ENCODE measurements at regions not wholly inside any gene's neighbourhood (a gene's known extent, or its start where the extent isn't known, plus 50 kb on each side); places are given as distances from the start of the nearest gene placed in this dataset.
A peak's percentile ranks its signal among the peaks of the same experiment; 100 is the strongest.
"Not testable (repeated sequence)": the region's sequence is repeated elsewhere in the genome, so short reads cannot be mapped to it uniquely, and the experiment has no call there.

DNA sequence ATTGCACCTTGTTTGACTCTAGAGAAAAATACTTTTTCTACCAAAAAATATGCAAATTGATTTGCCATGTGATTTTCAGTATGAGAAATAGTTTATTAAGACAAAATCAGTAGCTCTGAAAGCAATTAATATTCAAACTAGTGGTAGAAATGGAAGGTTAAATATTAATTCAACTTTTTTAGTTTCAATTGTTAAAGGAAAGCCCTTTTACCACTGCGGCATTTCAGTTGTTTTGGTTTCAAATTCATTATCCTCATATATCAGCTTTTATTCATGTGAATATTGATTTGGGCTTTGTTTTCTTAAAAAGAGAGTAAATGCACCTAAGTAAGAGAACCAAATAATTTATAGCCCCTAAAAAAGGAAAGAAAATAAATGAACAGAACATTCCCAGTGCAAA, 660.6 kb upstream of the CHD1 start:
- no peak for DNase-seq

DNA sequence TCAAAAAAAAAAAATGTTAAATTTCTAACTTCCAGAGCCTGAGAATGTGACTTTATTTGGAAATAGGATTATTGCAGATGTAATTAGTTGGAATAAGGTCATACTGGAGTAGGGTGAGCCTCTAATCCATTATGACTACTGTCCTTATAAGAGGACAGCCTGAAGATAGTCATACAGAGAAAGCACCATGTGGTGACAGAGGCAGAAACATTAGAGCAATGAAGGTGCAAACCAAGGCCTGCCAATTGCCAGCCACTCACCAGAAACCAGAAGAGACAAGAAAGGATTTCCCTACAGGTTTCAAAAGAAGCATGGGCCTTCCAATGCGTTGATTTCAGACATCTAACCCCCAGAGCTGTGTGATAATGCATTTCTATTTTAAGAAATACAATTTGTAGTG, 659.2 kb upstream of the CHD1 start:
- DNase-seq = no peak

DNA sequence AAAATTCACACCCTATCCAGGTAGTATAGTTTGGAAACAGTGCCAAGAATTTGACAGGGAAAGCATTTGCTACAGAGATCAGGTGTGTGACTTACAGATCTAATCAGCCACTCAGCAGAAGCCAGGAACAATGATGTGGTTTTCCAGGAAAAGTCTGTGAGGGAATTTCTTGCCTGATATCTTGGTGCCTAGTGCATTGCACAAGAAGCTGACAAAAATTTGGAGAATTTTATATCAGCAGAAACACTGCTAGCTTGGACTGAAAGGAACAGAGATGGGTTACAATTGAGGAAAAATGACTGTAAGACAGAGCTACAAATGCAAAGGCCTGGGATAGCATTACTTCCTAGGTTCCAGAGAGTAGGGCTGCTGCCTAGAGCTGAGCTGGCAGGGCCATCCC, 658.1 kb upstream of the CHD1 start:
- DNase-seq = no peak

DNA sequence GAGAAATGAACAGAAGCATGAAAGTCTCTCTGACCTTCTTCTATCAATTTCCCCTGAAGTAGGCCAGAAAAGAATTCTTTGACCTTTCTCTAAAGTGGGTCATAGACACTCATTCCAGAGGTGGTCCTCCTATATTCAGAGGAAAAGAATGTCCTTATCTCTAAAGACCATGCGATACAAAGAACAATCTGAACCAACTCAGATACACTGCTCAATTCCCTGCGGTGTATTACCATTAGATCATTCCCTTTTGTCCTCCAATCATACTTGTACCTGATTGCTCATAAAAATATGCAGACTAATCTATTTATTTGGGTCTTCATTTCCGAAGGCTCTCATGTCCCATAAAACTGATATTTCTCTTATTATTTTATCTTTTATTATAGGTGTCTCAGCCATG, 652.4 kb upstream of the CHD1 start:
- not testable (repeated sequence) for DNase-seq

DNA sequence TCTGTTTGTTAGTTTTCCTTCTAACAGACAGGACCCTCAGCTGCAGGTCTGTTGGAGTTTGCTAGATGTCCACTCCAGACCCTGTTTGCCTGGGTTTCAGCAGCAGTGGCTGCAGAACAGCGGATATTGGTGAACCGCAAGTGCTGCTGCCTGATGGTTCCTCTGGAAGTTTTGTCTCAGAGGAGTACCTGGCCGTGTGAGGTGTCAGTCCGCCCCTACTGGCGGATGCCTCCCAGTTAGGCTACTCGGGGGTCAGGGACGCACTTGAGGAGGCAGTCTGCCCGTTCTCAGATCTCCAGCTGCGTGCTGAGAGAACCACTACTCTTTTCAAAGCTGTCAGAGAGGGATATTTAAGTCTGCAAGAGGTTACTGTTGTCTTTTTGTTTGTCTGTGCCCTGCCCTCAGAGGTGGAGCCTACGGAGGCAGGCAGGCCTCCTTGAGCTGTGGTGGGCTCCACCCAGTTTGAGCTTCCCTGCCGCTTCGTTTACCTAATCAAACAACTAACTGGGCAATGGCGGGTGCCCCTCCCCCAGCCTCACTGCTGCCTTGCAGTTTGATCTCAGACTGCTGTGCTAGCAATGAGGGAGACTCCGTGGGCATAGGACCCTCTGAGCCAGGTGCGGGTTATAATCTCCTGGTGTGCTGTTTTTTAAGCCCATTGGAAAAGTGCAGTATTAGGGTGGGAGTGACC, 634.3 kb upstream of the CHD1 start:
- DNase-seq = not testable (repeated sequence)

DNA sequence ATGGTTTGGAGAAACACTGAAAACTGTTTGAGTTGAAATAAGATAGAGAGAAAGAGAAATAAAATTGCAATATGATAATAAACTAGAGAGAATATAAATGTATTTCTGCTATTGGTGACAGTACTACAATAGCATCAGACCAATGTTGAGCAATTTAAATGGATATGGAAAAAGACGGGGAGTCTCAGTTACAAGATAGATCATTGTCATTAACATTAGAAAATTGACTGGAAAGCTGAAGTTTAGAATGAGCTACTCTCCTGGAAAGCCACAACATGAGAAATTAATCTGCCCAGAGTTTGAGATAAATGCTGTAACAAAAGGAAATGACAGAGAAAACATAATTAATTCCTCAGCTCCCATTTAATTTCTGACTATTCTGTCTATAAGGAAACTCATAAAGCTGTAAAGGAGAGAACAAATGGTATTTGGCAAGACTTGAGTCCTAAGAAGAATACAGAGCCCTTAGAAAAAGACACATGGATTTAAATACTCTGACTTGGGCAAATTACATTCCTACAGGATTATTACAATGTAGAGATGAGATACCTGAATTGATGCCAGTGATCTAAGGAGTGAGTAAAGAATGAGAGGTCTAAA, 624.5 kb upstream of the CHD1 start:
- no peak for DNase-seq

DNA sequence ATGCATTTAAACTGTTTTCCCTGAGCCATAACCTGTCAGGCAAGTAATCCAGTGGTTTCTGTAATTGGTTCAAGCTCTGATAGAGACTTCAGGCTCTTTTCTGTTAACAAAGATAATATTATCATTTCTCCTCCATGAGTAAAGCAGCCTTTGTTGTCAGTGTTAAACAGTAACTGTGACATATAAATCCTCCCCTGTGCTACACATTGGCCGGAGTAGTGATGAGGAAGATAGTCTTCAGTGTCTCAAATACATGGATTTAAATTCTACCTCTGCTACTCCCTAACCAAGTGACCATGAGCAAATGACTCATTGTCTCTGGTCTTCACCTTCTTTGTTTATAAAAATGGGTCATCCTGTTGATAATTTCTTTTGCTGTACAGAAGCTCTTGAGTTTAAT, 615.5 kb upstream of the CHD1 start:
- DNase-seq = no peak

DNA sequence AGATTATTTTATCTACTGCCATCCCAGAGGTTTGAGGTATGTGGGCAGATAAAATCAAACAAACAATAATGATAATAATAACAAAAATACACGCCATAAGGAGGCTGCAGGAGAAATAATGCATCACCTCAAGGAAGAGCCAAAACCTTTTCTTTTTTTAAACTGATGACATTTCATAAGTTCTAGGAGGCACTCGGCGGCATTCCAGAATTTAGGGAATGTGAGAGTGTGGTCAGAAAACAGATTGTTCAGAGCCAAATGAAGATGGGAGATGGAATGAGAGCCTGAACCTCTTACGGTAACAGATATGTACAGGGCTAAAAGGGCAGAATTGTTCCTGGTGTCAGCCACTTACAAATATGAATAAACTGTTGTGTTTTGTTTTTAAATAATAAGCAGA, 615.0 kb upstream of the CHD1 start:
- DNase-seq = no peak

DNA sequence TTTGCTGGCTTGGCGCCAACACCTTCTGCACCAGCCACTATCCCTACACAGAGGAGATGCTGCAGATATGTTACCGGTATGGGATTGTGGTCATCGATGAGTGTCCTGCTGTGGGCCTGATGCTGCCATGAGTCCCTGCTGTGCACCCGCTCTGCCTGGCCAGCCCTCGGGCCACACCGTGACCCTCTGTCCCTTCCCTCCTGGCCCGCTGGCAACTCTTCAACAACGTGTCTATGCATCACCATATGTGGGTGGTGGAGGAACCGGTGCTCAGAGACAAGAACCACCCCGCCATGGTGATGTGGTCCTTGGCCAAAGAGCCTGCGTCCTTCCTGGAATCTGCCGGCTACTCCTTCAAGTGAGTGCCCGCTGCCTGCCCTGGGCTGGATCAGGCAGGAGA, 605.4 kb upstream of the CHD1 start:
- DNase-seq = not testable (repeated sequence)

DNA sequence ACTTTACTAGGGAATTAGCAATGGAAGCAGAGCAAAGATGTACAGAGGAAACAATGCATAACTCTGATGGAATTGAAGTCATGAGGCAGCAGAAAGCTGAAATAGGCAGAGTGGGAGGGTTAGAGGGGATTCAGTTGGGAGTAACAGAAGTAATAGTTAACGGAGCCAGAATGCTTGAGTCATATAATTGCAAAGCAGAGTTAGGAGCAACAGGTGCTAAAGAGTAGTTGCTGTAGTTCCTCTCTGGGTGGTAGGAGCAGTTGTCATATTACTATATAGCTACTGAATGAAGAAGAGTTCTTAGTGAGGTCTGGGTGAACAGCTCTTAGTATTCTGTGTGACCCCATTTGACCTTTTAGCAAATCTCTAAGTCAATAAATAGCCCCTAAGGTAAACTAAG, 592.9 kb upstream of the CHD1 start:
- DNase-seq = not testable (repeated sequence)

DNA sequence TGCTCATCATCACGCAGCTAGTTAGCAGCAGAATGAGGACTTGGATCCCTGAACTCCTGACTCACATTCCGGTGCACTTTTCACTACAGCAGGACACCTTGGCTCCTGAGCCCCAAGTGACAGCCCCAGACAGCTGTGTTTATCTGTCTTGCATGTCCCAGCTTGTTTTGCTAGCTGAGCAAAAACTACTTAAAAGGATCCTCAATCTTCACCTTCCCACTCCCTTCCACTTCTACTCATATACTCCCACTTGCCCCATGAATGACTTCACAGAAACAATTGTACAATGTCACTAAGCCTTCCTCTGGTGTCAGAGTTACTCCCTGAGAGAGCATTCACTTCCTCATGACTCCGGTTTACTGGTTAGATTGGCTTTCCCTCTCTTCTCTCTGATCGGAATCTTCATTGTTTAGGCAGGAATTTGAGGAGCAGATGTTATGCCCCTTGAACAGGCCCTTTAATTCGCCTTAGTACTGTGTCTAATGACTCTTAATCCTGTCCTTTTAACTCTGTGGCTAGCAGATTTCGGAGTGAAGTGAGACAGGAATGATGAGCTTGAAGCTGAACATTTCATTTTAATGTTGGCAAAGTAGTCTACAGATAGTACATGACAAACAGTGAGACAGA, 587.2 kb upstream of the CHD1 start:
- not testable (repeated sequence) for DNase-seq

DNA sequence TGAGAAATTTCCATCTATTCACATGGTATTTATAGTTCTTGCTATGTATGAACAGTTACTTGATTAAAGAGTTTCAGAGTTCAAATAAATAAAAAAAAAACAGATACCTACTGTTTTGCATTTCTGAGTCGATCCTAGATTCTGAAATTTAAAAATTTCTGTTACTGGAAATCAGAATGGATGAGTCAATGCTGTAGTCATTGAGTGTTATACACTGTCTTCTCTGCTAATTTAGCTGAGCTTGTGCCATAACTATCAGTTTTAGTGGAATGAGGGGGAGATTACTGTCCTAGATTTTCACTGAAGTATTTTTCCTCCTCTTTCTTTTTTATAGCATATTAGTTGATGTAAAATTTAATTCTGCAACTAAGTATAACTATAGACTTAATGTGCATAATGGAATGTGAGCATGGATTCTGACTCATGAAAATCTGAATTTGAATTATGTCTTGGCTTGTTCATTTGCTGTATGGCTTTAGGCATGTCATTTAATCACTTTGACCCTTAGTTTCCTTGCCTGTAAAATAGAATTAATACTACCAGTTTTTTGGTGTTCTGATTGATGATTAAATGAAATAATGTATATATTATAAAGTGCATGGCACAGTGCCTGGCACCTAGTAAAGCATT, 581.5 kb upstream of the CHD1 start:
- DNase-seq = not testable (repeated sequence)

DNA sequence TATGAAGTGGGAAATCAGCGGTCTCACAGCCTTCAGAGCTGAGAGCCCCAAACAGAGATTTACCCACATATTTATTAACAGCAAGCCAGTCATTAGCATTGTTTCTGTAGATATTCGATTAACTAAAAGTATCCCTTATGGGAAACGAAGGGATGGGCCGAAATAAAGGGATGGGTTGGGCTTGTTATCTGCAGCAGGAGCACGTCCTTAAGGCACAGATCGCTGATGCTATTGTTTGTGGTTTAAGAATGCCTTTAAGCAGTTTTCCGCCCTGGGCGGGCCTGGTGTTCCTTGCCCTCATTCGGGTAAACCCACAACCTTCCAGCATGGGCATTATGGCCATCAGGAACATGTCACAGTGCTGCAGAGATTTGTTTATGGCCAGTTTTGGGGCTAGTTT, 580.3 kb upstream of the CHD1 start:
- not testable (repeated sequence) for DNase-seq

DNA sequence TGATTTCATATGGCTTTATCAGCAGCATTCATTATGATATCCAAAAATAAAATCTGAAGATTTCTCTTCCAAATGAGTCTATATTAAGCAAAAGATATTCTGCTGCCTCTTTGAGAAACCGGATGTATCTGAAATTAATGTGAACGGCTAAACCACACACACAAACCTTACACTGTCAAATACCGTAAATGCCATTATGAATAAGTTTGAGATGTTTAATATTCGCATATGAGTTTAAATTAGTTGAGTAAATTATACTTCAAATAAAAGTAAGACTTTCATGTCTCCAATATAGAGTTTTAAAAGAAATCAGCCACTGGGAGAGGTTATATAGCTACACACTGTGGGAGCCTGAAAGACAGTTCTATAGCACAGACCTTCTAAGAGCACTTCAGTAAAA, 566.6 kb upstream of the CHD1 start:
- not testable (repeated sequence) for DNase-seq

DNA sequence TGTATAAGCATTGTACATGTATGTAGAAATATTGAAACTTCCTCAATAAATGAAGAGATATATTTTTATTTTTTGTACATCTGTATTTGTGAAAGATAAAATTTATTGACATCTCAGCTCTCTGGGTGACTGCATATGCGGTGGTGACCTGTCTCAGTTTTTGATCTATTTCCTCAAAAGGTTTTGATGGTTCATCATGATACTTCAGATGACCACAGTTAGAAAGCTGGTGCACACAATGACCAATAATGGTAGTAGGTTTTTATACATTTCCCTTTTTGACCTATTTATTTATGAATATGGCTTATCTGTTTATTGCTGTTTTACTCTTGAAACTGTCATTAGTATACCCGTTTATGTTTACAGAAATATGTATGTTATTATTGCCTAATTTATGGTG, 549.6 kb upstream of the CHD1 start:
- not testable (repeated sequence) for DNase-seq

DNA sequence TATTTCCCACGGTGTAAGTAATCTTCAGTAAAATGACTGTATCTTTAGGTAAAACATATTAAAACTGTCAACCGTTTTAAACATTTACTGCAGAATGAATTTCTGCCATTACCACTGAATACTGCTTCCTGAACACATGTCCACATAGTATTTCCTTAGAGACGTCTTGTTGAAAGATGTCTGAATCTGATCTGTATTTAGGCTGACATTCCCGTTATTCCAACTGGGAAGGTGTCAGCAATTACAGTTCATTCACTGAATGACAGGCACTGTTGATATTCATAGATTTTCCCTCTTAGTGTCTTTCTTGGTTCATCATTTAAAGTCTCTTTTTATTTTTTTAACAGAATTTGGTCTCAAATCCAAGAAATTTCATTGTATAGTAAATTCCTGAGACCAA, 544.5 kb upstream of the CHD1 start:
- DNase-seq = not testable (repeated sequence)

DNA sequence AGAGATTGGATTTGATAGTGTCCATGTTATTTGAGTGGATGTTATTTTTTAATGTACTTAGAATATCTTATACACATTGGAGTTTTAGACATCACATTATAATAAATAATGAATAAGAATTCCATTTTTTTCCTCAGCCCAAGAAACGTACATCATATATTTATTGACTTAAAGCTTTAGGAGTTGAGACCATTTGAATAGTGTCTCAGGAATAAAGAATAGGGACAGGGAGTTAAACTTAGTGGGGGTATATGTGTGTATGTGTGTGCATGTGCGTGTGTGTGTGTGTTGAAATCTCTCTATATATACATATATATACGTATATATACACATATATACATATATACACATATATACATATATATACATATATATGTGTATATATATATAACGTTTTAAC, 542.9 kb upstream of the CHD1 start:
- peak; percentile 14 to 17 for DNase-seq

DNA sequence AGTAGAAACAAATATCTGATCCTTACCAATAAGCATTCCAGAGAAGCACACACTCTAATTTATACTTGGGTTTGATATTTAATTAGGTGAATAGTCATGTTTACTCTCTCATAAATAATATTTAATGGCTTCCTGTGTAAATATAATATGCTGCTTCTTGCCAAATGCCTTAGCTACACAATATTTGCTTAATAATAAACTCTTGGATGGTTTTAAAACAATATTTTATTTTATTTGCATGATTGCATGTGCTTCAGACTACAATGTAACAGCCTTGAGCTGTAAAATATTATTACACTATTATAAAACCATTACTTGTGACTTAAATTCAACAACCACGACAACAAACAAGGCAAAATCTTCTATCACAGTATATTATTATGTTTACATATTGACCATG, 542.4 kb upstream of the CHD1 start:
- DNase-seq = peak; percentile 20 to 40

DNA sequence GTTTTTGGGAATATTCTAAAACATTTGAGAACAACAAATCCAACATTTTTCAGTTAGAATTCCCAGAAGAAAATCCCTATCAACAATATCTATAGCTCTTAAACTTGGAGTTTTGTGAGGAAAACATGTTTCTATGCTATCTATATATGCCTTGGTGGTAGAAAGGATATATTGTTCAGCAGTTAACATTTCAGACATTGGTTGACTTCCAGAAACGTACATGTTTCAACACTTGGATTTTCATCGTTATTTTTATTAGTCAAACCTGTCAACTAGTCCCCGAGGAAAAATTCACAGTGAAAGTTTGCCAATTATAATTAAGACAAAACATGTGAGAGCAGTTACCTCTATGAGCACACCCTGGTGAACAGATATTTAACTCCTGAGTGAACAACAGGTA, 541.8 kb upstream of the CHD1 start:
- DNase-seq = peak in 1 of 2 donors; percentile 13

DNA sequence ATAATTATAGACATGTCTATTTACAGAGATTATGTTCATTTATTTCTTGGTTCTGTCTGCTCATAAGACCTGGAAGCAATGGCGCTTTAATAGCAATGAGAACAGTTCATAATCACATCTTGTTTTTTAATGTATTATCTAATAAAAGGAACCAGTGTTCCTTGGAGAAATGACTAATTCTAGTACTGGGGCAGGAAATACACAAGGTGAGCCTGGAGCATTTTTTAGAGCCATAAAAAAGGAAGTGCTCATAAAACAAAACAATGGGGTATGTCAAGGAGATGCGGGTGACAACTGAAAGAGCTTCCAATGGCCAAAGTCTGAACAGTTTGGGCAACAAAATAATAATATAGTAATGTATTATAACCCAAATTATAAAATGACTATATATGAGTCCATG, 531.9 kb upstream of the CHD1 start:
- DNase-seq = no peak

DNA sequence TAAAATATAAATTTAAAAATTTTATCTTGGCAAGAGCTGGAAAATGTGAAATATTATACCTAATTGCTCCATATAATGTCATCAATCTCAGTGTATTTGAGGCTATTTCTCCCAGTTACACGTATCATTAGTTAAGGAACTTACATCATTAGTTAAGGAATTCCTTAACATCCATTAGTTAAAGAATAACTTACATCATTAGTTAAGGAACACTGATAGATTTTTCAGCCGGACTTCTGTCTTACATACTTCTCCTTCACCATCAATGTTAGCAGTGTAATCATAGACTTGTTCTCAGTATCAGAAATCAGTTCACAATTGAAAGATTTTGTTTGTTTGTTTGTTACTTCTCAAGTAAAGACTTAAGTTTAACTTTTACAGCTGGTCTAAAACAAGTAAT, 524.4 kb upstream of the CHD1 start:
- no peak for DNase-seq

DNA sequence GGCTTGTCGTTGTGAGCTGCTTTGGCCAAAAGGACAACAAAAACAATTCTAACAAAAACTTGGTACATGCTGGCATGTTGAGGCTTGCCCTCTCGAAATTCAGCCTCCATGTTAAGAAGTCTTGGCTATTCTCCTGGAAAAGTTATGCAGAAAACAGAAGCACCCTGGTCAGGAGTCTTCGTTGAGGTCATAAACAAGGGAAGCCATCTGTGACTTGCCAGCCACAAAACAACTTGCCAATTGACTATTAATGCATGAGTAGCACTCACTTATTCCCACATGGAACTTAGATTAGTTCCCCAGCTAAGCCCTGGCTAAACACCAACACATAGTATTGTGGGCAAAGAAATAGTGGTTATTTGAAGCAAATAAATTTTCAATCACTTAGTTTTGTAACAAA, 521.0 kb upstream of the CHD1 start:
- DNase-seq = no peak

DNA sequence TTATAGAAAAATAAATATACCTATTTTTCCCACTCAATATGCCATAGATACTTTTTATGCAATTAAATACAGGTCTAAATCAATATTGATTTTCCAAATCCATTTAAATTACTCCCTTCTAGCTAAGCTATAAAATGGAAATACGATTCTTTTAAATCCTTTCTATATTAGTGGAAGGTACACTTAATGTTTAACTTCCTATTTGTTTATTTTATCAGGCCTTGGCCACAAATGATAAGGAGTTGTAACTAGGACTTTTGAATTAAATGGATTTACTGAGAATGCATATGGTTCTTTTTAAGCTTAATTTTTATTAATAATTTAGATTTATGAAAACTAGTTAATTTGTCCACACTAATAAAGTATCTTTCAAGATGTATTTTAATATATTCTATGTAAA, 517.0 kb upstream of the CHD1 start:
- DNase-seq = no peak
